ENCODE measurements at regions not wholly inside any gene's neighbourhood (a gene's known extent, or its start where the extent isn't known, plus 50 kb on each side); places are given as distances from the start of the nearest gene placed in this dataset.

- TF ChIP-seq CTCF (IDR thresholded peaks at IDR 0.05; ENCODE audit: borderline replicate concordance, extremely low read depth, low read length, poor library complexity, severe bottlenecking) (no peak), EZH2 (IDR thresholded peaks at IDR 0.05; ENCODE audit: borderline replicate concordance, low read depth, low read length, severe bottlenecking) (no peak)
Observed at GRCh38 chr2:217124050-217124449, 264.2 kb upstream of the TNP1 start.
